Uterus (tissue), 3 donors: ENCODE measurements at regions not wholly inside any gene's neighbourhood (a gene's known extent, or its start where the extent isn't known, plus 50 kb on each side); places are given as distances from the start of the nearest gene placed in this dataset.

Experiments used
- DNase-seq, 2 donors: peaks; one replicate each; pipeline ENCODE4 v3.0.0-alpha.2; 2019 to 2020
- H3K27ac ChIP-seq, 2 donors: fragments of 200-600 bp; sonication (generic); 1 replicate in 1 of 2; 2 replicates in 1 of 2; pipeline ENCODE4 v1.5.1; 2016 to 2018
- H3K27me3 ChIP-seq, 2 donors: fragments of 200-600 bp; sonication (generic); one replicate each; pipeline ENCODE4 v1.5.1; 2018 to 2019; ENCODE audit warnings: control low read depth in 1 of 2
- H3K36me3 ChIP-seq, 2 donors: fragments of 200-600 bp; sonication (generic); one replicate each; pipeline ENCODE4 v1.5.1; 2019; ENCODE audit warnings: control low read depth in 1 of 2
- H3K4me1 ChIP-seq, 2 donors: fragments of 200-600 bp; sonication (generic); one replicate each; pipeline ENCODE4 v1.5.1; 2018 to 2019; ENCODE audit warnings: control low read depth in 1 of 2
- H3K4me3 ChIP-seq, 2 donors: fragments of 200-600 bp; sonication (generic); 1 replicate in 1 of 2; 2 replicates in 1 of 2; pipeline ENCODE4 v1.5.1; 2018 to 2019; ENCODE audit warnings: mild to moderate bottlenecking in 1 of 2
- H3K9me3 ChIP-seq, 2 donors: fragments of 200-600 bp; sonication (generic); one replicate each; pipeline ENCODE4 v1.5.1; 2019; ENCODE audit warnings: control low read depth in 1 of 2
- POLR2A ChIP-seq, 2 donors: fragments of 450-650 bp; IDR thresholded peaks; one replicate each; pipeline ENCODE4 v1.6.1; 2016; ENCODE audit warnings: antibody characterized with exemption in 2 of 2, mild to moderate bottlenecking in 1 of 2, moderate library complexity in 1 of 2
- intact Hi-C: fragments of 100-400 bp; cut with DNase I; formaldehyde crosslinking; loops from one replicate; pipeline ENCODE4 v1.15.1; 2023; ENCODE audit warnings: low total_unique reads
- TF ChIP-seq, protein P1 (sequence below), 4 experiments: fragments of 200-600 bp in 2 of 4; fragments of 450-650 bp in 2 of 4; sonication (generic) in 2 of 4; IDR thresholded peaks; one replicate each; pipeline ENCODE4 v1.5.1; 2016 to 2019; ENCODE audit warnings: antibody characterized with exemption in 4 of 4, mild to moderate bottlenecking in 2 of 4, moderate library complexity in 1 of 4
- donor health status: DM: yes; HTN: yes; CAD: no.

DNA sequence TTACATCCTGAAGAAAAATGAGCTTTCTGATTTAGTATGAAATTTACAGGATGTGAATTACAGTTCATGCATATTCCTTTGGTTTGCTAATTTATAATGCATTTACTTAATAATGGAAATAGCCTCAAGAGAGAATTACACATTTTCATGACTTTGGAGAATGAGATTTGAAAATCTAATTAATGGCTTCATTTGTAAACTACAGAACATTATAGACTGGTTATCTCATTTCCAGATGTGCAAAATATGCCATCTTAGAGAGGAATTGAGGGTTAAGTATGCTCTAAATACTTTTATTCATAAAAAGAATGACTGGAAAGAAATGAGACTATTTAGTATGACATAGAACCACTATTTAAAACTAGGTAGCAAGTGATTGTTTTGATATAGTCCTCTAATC, 94.2 kb upstream of the DNAJC10 start:
- intact Hi-C loops: no loop called here

DNA sequence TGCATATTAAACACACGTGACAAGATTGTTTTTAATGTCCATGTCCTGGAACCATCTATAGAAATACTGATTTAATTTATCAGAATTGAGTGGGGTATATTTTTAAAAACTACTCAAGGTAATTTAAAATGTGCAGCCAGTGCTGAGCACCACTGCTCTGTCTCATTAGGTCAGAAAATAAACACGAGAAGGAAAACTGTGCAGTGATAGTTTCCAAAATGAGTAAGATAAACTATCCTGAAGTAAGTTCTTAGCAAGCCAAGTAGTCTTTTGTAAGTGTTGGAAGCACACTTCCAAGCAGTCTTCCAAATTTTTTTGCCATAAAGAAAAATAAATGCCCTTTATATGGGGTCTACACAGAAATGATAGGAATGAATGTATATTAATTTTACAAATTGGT, 93.8 kb upstream of the DNAJC10 start:
- no peaks in the 10 kb centered on the region for H3K27me3 ChIP-seq
- H3K4me1 ChIP-seq: no peaks in the 10 kb centered on the region
- no peaks in the 10 kb centered on the region for H3K9me3 ChIP-seq
- TF ChIP-seq POLR2A (IDR thresholded peaks at IDR 0.05): no peak
- TF ChIP-seq, protein P1, sequence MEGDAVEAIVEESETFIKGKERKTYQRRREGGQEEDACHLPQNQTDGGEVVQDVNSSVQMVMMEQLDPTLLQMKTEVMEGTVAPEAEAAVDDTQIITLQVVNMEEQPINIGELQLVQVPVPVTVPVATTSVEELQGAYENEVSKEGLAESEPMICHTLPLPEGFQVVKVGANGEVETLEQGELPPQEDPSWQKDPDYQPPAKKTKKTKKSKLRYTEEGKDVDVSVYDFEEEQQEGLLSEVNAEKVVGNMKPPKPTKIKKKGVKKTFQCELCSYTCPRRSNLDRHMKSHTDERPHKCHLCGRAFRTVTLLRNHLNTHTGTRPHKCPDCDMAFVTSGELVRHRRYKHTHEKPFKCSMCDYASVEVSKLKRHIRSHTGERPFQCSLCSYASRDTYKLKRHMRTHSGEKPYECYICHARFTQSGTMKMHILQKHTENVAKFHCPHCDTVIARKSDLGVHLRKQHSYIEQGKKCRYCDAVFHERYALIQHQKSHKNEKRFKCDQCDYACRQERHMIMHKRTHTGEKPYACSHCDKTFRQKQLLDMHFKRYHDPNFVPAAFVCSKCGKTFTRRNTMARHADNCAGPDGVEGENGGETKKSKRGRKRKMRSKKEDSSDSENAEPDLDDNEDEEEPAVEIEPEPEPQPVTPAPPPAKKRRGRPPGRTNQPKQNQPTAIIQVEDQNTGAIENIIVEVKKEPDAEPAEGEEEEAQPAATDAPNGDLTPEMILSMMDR (IDR thresholded peaks at IDR 0.05): no peak
- intact Hi-C loops: no loop called here
- H3K4me3 ChIP-seq: no peak overlapping the region
- DNase-seq: no peak
- H3K27ac ChIP-seq: no peak overlapping the region
- H3K36me3 ChIP-seq: no peaks in the 10 kb centered on the region

More for the DNA sequence above, 94.2 kb upstream of the DNAJC10 start:
- TF ChIP-seq, protein P1 (IDR thresholded peaks at IDR 0.05): no peak
- TF ChIP-seq POLR2A (IDR thresholded peaks at IDR 0.05): no peak
- Histone ChIP-seq H3K4me3 (no peak overlapping the region), H3K36me3 (no peaks in the 10 kb centered on the region), H3K4me1 (no peaks in the 10 kb centered on the region), H3K9me3 (no peaks in the 10 kb centered on the region), H3K27ac (no peak overlapping the region), H3K27me3 (no peaks in the 10 kb centered on the region)
- no peak for DNase-seq

DNA sequence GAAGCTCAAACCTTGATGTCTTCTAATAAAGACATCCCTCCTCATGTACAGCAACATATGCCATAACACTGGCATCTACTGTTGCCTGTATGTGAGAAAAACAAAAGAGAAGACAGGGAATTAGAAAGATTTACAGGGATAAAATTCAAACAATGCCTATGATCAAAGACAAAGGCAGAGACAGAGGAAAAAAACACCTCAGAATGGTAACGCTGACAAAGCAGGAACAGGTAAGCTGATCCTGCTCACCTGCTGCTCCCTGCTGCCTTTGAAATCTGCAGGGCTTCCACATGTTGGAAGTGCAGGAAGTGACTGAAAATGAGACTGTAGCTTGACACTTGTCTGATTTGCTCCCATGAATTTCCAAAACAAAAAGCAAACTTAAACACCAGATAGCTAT, 90.2 kb upstream of the DNAJC10 start:
- Histone ChIP-seq H3K9me3 (no peaks in the 10 kb centered on the region), H3K27ac (no peak overlapping the region), H3K27me3 (no peaks in the 10 kb centered on the region), H3K4me1 (no peaks in the 10 kb centered on the region), H3K4me3 (no peak overlapping the region), H3K36me3 (no peaks in the 10 kb centered on the region)
- DNase-seq: no peak
- intact Hi-C loops: no loop called here
- TF ChIP-seq, protein P1 (IDR thresholded peaks at IDR 0.05): no peak
- no peak for TF ChIP-seq POLR2A (IDR thresholded peaks at IDR 0.05)

DNA sequence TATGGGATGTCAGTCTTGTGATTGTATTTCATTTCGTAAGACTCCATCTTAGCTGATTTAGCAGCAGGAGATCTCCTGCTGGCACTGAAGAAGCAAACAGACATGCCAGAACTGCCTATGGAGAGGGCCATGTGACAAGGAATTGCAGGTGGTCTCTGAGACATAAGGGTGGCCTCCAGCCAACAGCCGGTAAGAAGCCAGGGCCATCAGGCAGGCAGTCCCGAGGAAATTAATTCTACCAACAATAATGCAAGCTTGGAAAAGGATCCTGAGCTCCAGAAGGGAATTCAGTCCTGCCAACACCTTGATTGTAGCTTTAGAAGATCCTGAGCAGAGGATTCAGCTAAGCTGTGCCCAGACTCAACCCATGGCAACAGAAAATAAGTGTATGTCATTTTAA, 87.1 kb upstream of the DNAJC10 start:
- Histone ChIP-seq H3K4me3 (no peak overlapping the region), H3K27me3 (no peaks in the 10 kb centered on the region), H3K36me3 (no peaks in the 10 kb centered on the region), H3K9me3 (no peaks in the 10 kb centered on the region), H3K4me1 (no peaks in the 10 kb centered on the region), H3K27ac (no peak overlapping the region)
- intact Hi-C loops: no loop called here
- TF ChIP-seq, protein P1 (IDR thresholded peaks at IDR 0.05): no peak
- no peak for TF ChIP-seq POLR2A (IDR thresholded peaks at IDR 0.05)
- DNase-seq: no peak

DNA sequence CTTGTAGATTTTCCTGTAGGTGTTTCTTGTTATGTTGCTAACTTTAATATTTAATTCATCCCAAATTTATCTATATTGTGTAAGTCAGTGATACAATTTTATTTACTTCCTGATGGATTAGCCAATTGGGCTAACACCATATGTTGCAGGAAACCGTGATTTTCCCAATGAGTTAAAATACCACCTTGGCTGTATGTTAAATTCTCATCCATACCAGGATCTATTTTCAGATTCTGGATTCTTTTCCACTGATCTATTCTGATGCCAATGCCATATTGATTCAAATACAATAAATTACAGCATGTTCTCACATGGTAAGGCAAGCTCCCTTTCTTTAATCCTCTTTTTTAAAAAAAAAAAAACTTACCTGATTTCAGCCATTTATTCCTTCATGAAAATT, 85.8 kb upstream of the DNAJC10 start:
- no peak for DNase-seq
- no peak for TF ChIP-seq POLR2A (IDR thresholded peaks at IDR 0.05)
- TF ChIP-seq, protein P1 (IDR thresholded peaks at IDR 0.05): no peak
- Histone ChIP-seq H3K27ac (no peak overlapping the region), H3K27me3 (no peaks in the 10 kb centered on the region), H3K9me3 (no peaks in the 10 kb centered on the region), H3K4me3 (no peak overlapping the region), H3K36me3 (no peaks in the 10 kb centered on the region), H3K4me1 (no peaks in the 10 kb centered on the region)
- intact Hi-C loops: no loop called here
